ENCODE measurements at regions not wholly inside any gene's neighbourhood (a gene's known extent, or its start where the extent isn't known, plus 50 kb on each side); places are given as distances from the start of the nearest gene placed in this dataset.

DNA sequence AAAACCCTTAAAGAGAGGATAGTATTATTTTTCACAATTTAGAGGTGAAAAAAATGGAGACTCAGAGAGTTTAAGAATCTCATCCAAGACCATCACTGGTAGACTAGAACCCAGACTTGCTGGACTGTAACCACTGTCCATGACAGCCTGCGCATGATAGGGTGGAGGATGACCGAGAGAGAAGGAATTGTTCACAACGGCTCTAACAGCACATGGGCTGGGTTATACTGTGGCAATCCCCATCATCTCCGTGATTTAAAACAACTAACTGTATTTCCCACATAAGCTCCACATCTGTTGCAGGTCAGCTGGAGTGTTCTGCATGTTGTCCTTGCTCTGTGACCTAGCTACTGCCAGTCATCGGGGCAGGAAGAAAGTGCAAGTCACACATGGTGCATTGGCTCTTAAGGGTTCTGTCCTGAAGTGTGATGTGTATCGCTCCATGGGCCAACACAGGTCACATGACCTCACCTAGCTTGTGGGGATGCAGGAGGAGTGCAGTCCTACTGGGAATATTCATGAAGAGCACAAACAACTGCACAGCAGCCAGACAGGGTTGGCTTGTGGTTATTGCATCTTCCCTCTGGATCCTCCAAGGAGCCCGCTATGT lies 131.2 kb upstream of the MPHOSPH6 start:
- no peak for TF ChIP-seq FOXM1 (IDR thresholded peaks at IDR 0.05; ENCODE audit: borderline replicate concordance)
- TF ChIP-seq BHLHE40 (IDR thresholded peaks at IDR 0.05; ENCODE audit: borderline replicate concordance): no peak

All from HEK293T (cell line).